ENCODE measurements at regions not wholly inside any gene's neighbourhood (a gene's known extent, or its start where the extent isn't known, plus 50 kb on each side); places are given as distances from the start of the nearest gene placed in this dataset.

DNA sequence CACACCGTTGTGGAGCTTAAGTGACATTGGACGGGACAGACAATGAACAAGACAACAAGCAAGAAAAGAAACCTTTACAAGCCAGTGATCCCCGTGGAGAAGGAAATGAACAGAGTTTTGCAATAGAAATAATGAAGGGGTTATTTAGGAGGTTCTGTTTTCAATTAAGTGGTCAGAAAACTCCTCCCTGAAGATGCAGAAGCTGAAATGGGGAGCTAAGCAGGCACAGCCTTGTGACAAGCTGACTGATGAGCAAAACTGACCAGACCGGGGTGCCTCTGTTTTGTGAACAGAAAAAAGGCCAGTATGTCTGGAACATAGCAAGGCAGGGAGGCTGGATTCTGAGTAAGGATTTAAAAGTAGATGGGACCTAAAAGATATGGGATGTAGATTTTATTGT lies 299.8 kb upstream of the POM121L12 start:
- TF ChIP-seq, protein P1, sequence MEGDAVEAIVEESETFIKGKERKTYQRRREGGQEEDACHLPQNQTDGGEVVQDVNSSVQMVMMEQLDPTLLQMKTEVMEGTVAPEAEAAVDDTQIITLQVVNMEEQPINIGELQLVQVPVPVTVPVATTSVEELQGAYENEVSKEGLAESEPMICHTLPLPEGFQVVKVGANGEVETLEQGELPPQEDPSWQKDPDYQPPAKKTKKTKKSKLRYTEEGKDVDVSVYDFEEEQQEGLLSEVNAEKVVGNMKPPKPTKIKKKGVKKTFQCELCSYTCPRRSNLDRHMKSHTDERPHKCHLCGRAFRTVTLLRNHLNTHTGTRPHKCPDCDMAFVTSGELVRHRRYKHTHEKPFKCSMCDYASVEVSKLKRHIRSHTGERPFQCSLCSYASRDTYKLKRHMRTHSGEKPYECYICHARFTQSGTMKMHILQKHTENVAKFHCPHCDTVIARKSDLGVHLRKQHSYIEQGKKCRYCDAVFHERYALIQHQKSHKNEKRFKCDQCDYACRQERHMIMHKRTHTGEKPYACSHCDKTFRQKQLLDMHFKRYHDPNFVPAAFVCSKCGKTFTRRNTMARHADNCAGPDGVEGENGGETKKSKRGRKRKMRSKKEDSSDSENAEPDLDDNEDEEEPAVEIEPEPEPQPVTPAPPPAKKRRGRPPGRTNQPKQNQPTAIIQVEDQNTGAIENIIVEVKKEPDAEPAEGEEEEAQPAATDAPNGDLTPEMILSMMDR (IDR thresholded peaks at IDR 0.05), result no peak
- TF ChIP-seq POLR2A (IDR thresholded peaks at IDR 0.05), result no peak

All from thyroid gland (tissue), 4 donors.